ENCODE measurements at regions not wholly inside any gene's neighbourhood (a gene's known extent, or its start where the extent isn't known, plus 50 kb on each side); places are given as distances from the start of the nearest gene placed in this dataset.

DNA sequence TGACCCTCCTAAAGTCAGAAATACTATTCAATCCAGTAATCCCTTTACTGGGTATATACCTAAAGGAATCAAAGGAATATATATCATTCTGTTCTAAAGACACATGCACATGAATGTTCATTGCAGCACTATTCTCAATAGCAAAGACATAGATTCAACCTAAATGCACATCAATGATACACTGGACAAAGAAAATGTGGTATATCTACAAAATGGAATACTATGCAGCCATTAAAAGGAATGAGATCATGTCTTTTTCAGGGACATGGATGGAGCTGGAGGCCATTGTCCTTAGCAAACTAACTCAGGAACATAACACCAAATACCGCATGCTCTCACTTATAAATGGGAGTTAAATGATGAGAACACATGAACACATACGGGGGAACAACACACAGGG, 306.0 kb upstream of the EPHA5 start:
- TF ChIP-seq ZFP3 (CRISPR knock-in tag; IDR thresholded peaks at IDR 0.05) = no peak
- no peak for TF ChIP-seq GLIS3 (CRISPR knock-in tag; IDR thresholded peaks at IDR 0.05)
- TF ChIP-seq, protein P1, sequence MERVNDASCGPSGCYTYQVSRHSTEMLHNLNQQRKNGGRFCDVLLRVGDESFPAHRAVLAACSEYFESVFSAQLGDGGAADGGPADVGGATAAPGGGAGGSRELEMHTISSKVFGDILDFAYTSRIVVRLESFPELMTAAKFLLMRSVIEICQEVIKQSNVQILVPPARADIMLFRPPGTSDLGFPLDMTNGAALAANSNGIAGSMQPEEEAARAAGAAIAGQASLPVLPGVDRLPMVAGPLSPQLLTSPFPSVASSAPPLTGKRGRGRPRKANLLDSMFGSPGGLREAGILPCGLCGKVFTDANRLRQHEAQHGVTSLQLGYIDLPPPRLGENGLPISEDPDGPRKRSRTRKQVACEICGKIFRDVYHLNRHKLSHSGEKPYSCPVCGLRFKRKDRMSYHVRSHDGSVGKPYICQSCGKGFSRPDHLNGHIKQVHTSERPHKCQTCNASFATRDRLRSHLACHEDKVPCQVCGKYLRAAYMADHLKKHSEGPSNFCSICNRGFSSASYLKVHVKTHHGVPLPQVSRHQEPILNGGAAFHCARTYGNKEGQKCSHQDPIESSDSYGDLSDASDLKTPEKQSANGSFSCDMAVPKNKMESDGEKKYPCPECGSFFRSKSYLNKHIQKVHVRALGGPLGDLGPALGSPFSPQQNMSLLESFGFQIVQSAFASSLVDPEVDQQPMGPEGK (CRISPR knock-in tag; IDR thresholded peaks at IDR 0.05; ENCODE audit: borderline replicate concordance) = no peak
- TF ChIP-seq ZFP30 (CRISPR knock-in tag; IDR thresholded peaks at IDR 0.05) = no peak
- no peak for TF ChIP-seq PPARA (CRISPR knock-in tag; IDR thresholded peaks at IDR 0.05; ENCODE audit: borderline replicate concordance)
- TF ChIP-seq ARNTL (CRISPR knock-in tag; IDR thresholded peaks at IDR 0.05; ENCODE audit: borderline replicate concordance, low read depth) = no peak
- no peak for TF ChIP-seq BACH2 (CRISPR knock-in tag; IDR thresholded peaks at IDR 0.05; ENCODE audit: borderline replicate concordance)
- no peak for TF ChIP-seq OSR1 (CRISPR knock-in tag; IDR thresholded peaks at IDR 0.05)
